Peyer's patch (tissue), 4 donors: ENCODE measurements at regions not wholly inside any gene's neighbourhood (a gene's known extent, or its start where the extent isn't known, plus 50 kb on each side); places are given as distances from the start of the nearest gene placed in this dataset.
"Not testable (repeated sequence)": the region's sequence is repeated elsewhere in the genome, so short reads cannot be mapped to it uniquely, and the experiment has no call there.

Experiments used
- DNase-seq, 3 donors: peaks; one replicate each; pipeline ENCODE4 v3.0.0-alpha.2; 2017 to 2019
- H3K27ac ChIP-seq, 4 donors: fragments of 200-600 bp; sonication (generic); one replicate each; pipeline ENCODE4 v1.5.1; 2016 to 2019
- H3K27me3 ChIP-seq, 2 donors: fragments of 200-600 bp; sonication (generic); one replicate each; pipeline ENCODE4 v1.5.1; 2019
- H3K36me3 ChIP-seq, 3 donors: fragments of 200-600 bp; sonication (generic); one replicate each; pipeline ENCODE4 v1.5.1; 2016 to 2019
- H3K4me1 ChIP-seq, 4 donors: fragments of 200-600 bp; sonication (generic); one replicate each; pipeline ENCODE4 v1.5.1; 2016 to 2019
- H3K4me3 ChIP-seq, 4 donors: fragments of 200-600 bp; sonication (generic); 1 replicate in 3 of 4; 2 replicates in 1 of 4; pipeline ENCODE4 v1.5.1; 2016 to 2019; ENCODE audit warnings: mild to moderate bottlenecking in 1 of 4
- H3K9me3 ChIP-seq, 4 donors: fragments of 200-600 bp; sonication (generic); one replicate each; pipeline ENCODE4 v1.5.1; 2016 to 2019; ENCODE audit warnings: mild to moderate bottlenecking in 1 of 4

- not testable (repeated sequence) for DNase-seq, H3K9me3 ChIP-seq, H3K36me3 ChIP-seq, H3K4me1 ChIP-seq, H3K27ac ChIP-seq, H3K27me3 ChIP-seq, H3K4me3 ChIP-seq
Measured at GRCh38 chr15:20084026-20084425, 457.6 kb downstream of the GOLGA6L6 start.

DNA sequence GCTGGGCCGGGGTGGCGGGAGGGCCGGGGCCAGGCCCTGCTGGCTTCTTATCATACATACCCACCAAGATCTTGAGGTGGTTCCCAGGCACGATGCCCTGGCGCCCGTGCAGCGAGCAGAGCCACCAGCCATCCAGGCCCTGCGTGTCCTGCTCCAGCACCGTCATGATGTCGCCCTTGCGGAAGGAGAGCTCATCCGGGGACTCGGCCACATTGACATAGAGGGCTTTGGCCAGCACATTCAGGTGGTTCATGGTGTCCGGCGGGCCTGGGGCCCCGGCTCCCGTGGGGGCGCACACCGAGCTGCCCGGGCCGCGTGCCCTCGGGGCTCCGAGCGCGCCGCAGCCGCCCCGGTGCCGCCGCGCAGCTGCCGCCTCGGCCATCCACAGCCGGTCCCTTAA is 467.5 kb downstream of the GOLGA6L6 start:
- H3K4me1 ChIP-seq, H3K27me3 ChIP-seq, DNase-seq, H3K4me3 ChIP-seq, H3K9me3 ChIP-seq, H3K27ac ChIP-seq, H3K36me3 ChIP-seq: not testable (repeated sequence)

DNA sequence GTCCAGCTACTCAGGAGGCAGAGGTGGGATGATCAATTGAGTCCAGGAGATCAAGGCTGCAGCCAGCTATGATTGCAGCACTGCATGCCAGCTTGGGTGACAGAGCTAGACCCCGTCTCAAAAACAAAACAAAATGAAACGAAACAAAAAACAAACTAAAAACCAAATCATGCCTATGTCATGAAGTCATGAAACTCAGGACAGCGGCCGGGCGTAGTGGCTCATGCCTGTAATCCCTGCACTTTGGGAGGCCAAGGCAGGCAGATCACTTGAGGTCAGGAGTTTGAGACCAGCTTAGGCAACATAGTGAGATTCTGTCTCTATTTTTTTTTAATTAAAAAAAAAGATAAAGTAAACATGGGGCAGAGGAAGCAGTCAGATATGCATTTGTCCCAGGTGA is 472.6 kb downstream of the GOLGA6L6 start:
- not testable (repeated sequence) for H3K9me3 ChIP-seq, H3K36me3 ChIP-seq, H3K27ac ChIP-seq, DNase-seq, H3K4me3 ChIP-seq, H3K27me3 ChIP-seq, H3K4me1 ChIP-seq

DNA sequence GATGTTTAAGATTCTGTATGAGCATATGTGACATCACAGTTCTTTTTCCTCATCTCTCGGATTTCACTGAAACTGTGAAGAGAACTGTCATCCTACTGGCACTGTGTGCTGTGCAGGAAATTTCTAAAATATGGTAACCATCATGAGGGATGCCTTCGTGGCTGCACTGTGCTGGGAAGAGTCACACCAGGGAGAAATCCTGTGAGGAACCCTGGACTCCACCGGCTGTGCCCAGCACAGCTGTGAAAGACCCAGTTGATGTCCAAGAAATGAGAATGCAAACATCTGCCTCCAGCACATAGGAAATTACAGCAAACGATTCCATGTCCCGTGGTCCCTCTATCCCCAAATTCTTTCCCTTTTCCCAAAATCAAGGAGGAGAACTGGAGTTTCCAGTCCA is 475.4 kb downstream of the GOLGA6L6 start:
- not testable (repeated sequence) for H3K9me3 ChIP-seq, H3K4me1 ChIP-seq

GRCh38 chr15:20065508-20065907 is 476.1 kb downstream of the GOLGA6L6 start:
- H3K9me3 ChIP-seq, H3K4me3 ChIP-seq, H3K27ac ChIP-seq, H3K36me3 ChIP-seq, H3K27me3 ChIP-seq, H3K4me1 ChIP-seq, DNase-seq: not testable (repeated sequence)

More for the DNA sequence above, 475.4 kb downstream of the GOLGA6L6 start:
- H3K36me3 ChIP-seq, H3K27ac ChIP-seq, H3K27me3 ChIP-seq, H3K4me3 ChIP-seq, DNase-seq: not testable (repeated sequence)

- H3K4me3 ChIP-seq, H3K27me3 ChIP-seq, H3K9me3 ChIP-seq, H3K36me3 ChIP-seq, DNase-seq, H3K4me1 ChIP-seq, H3K27ac ChIP-seq: not testable (repeated sequence)
Measured at GRCh38 chr15:20063167-20063566, 478.4 kb downstream of the GOLGA6L6 start.

GRCh38 chr15:20060838-20061237 is 480.8 kb downstream of the GOLGA6L6 start:
- not testable (repeated sequence) for H3K4me1 ChIP-seq, H3K4me3 ChIP-seq, H3K27ac ChIP-seq, DNase-seq, H3K27me3 ChIP-seq, H3K9me3 ChIP-seq, H3K36me3 ChIP-seq

- not testable (repeated sequence) for H3K36me3 ChIP-seq, H3K27ac ChIP-seq, H3K9me3 ChIP-seq, H3K27me3 ChIP-seq, DNase-seq, H3K4me1 ChIP-seq, H3K4me3 ChIP-seq
Measured at GRCh38 chr15:20056871-20057270, 484.7 kb downstream of the GOLGA6L6 start.

GRCh38 chr15:20055921-20056320 is 485.7 kb downstream of the GOLGA6L6 start:
- DNase-seq, H3K36me3 ChIP-seq, H3K27me3 ChIP-seq: not testable (repeated sequence)

DNA sequence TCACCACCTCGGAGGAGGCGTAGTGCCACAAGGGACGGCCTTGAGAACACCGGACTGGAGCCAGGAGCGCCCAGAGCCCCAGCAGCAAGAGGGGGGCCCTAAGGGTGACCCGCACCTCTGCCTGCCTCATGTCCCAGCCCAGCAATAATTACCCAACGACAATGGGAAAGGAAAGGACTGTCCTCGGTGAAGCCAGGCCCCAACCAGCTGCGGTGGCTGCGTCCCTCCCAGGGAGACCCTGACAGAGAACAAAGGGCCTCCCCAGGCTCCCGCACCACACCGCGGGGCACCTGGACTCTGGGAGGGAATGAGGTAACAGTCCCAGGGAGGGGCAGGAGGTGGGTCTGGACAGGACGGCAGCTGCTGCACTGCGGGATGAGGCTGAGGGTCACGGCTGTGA is 493.4 kb downstream of the GOLGA6L6 start:
- H3K36me3 ChIP-seq, H3K9me3 ChIP-seq, H3K27me3 ChIP-seq, H3K27ac ChIP-seq, H3K4me3 ChIP-seq, H3K4me1 ChIP-seq, DNase-seq: not testable (repeated sequence)

More at GRCh38 chr15:20055921-20056320, 485.7 kb downstream of the GOLGA6L6 start:
- not testable (repeated sequence) for H3K27ac ChIP-seq, H3K4me3 ChIP-seq, H3K9me3 ChIP-seq, H3K4me1 ChIP-seq

- not testable (repeated sequence) for H3K4me1 ChIP-seq, H3K9me3 ChIP-seq, H3K4me3 ChIP-seq, DNase-seq, H3K36me3 ChIP-seq, H3K27ac ChIP-seq, H3K27me3 ChIP-seq
Measured at GRCh38 chr15:20045165-20045564, 496.4 kb downstream of the GOLGA6L6 start.

GRCh38 chr15:20040691-20041090 is 500.9 kb downstream of the GOLGA6L6 start:
- not testable (repeated sequence) for H3K36me3 ChIP-seq, H3K27ac ChIP-seq, H3K4me1 ChIP-seq, H3K9me3 ChIP-seq, H3K4me3 ChIP-seq, DNase-seq, H3K27me3 ChIP-seq

- not testable (repeated sequence) for H3K4me3 ChIP-seq, H3K4me1 ChIP-seq, H3K9me3 ChIP-seq, DNase-seq, H3K27me3 ChIP-seq, H3K27ac ChIP-seq, H3K36me3 ChIP-seq
Measured at GRCh38 chr15:20025040-20025439, 516.6 kb downstream of the GOLGA6L6 start.

DNA sequence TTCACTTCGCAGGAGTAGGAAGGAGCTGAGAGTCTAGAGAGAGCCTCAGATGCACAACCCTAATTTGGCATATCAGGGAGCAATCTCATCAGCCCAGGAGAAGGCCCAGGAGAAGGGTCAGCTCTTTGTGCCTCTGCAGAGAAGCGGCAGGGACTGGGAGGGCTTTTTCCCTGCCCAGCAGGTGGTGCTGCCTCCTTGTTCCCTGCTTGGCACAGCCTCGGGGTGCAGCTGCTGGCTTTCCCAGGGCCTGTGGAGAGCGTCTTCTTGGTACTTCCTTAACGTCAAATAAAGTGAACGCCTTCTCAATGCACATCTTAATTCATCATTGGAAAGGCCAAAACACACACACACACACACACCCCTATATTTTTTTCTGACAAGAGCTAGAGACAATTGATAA is 519.3 kb downstream of the GOLGA6L6 start:
- H3K9me3 ChIP-seq, H3K36me3 ChIP-seq, H3K4me3 ChIP-seq, H3K27me3 ChIP-seq, H3K4me1 ChIP-seq, DNase-seq, H3K27ac ChIP-seq: not testable (repeated sequence)

DNA sequence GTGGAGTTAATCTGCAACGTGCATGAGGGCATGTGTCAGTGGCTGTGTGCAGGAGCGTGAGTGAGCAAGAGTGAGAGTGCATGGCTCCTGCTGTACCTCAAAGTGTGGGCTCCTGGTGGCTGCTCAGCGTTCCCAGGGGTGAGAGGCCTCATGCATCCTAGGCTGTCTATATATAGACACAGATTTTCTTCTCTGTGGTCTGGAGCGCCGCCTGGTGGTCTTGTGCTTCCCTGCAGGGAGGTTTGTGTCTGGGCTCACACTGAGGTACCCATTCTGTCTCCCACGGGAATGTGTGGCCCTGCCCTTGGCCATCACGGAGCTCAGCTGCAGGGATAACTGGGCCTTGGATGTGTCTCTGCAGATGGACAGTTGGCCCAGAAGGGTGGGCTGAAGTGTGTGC is 520.2 kb downstream of the GOLGA6L6 start:
- not testable (repeated sequence) for H3K4me3 ChIP-seq, H3K27ac ChIP-seq, H3K9me3 ChIP-seq, H3K27me3 ChIP-seq, DNase-seq, H3K4me1 ChIP-seq, H3K36me3 ChIP-seq

GRCh38 chr15:20020588-20020987 is 521.0 kb downstream of the GOLGA6L6 start:
- H3K4me1 ChIP-seq, H3K27ac ChIP-seq, H3K36me3 ChIP-seq, H3K4me3 ChIP-seq, H3K9me3 ChIP-seq, DNase-seq, H3K27me3 ChIP-seq: not testable (repeated sequence)

DNA sequence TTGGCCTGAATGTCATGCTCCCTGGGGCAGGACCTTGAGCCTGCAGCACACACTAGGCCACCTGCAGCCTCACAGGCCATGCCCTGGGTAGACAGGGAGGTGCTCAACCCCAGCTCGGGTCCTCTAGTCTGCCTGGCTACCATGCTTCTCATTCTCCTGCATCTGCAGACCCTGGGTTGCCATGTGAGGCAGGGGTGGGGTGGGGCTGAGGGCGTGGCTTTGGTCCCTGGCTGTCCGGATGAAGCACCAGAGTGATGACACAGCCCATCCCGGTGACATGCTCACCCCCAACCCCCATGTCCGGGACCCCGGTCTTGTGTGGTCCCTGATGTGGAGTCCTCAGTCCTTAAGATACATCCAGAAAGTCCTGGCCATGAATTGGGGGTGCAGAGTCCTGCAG is 521.8 kb downstream of the GOLGA6L6 start:
- H3K4me1 ChIP-seq, H3K9me3 ChIP-seq, H3K4me3 ChIP-seq, DNase-seq, H3K27me3 ChIP-seq, H3K36me3 ChIP-seq, H3K27ac ChIP-seq: not testable (repeated sequence)
